ENCODE measurements at regions not wholly inside any gene's neighbourhood (a gene's known extent, or its start where the extent isn't known, plus 50 kb on each side); places are given as distances from the start of the nearest gene placed in this dataset.

DNA sequence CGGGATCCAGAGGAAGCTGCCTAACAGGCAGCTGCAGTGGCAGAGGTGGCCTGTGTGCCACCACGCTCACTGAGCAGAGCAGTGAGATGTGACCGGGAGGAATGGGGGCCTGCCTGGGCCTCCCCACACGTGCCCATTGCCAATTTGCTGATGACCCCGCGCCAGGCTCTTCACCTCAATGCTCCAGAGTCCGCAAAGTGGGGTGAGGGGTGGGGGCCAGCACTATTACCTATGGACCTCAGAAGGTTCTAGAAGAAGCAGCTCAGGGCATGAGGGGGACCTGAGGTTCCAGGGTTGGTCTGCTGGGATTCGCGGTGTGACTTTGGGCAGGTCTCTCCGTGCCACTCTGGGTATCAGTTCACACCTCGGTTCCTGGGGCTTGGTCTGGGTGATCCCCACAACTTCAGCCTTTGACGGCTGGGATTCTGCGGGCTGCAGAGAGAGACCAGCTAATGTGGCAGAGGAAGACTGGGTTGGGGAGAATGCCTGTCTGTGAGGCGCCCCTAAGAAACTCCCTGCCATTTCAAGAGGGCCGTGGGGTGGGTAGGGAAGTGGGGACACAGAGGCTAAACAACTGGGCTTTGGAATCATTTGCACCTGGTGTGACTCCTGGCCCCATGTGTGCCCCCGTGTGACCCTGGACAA, 231.0 kb upstream of the MVB12B start:
- 81% methylated on average over 15 of the region's 16 CpGs for WGBS
- no peak overlapping the region for H3K14ac ChIP-seq (ENCODE audit: low read length in 2 of 2)

DNA sequence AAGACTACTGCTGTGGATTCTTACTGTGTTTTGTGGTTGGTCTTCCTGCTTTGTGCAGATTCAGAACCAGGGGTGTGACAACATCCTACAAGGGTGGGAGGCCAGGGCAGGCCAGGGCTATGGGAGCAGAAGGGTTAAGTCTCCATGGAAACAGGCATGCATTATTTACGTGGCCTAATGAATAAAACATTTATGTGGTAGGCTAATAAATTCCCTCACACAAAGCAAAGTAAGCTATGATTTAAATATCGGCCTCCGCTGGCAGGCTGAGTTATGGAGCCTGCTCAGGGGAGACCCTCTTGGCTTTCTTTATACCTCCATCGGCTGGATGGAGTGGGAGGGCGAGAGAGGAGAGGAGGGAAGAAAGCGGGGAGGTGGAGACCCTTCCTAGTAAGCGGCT, 230.3 kb upstream of the MVB12B start:
- 77% methylated on average over 7 of the region's 7 CpGs for WGBS
- no peak overlapping the region for H3K27ac ChIP-seq (ENCODE audit: low read length, poor library complexity, severe bottlenecking)
- H3K18ac ChIP-seq (ENCODE audit: low read depth in 1 of 2, low read length in 2 of 2): no peak overlapping the region
- no peak overlapping the region for H2AFZ ChIP-seq (ENCODE audit: low read depth, low read length)
- H3K4me2 ChIP-seq (ENCODE audit: low read length, poor library complexity, severe bottlenecking): no peak overlapping the region
- no peak overlapping the region for H3K4ac ChIP-seq (ENCODE audit: low read depth in 1 of 2, low read length in 2 of 2)
- no peak for DNase-seq
- no peak overlapping the region for H2AK5ac ChIP-seq (ENCODE audit: low read length, severe bottlenecking)
- no peak overlapping the region for H3K23ac ChIP-seq (ENCODE audit: low read length in 2 of 2)
- no peaks in the 10 kb centered on the region for H3K79me1 ChIP-seq (replicated peaks; ENCODE audit: low read length, poor library complexity, severe bottlenecking)
- H4K8ac ChIP-seq (ENCODE audit: low read length): no peak overlapping the region
- H3K27me3 ChIP-seq (ENCODE audit: control insufficient read depth in 1 of 2, insufficient read depth in 1 of 2, low read length in 2 of 2): peaks cover 9 to 30% of the 10 kb centered on the region in 2 experiments
- H3K4me3 ChIP-seq (ENCODE audit: insufficient read depth in 1 of 2, low read depth in 1 of 2, low read length in 2 of 2): no peak overlapping the region
- no peak overlapping the region for H2BK12ac ChIP-seq (ENCODE audit: low read length in 2 of 2)
- H2BK120ac ChIP-seq (ENCODE audit: low read depth, low read length): no peak overlapping the region
- no peak overlapping the region for H3K9ac ChIP-seq (ENCODE audit: low read length)
- H3K14ac ChIP-seq (ENCODE audit: low read length in 2 of 2): no peak overlapping the region
- no peaks in the 10 kb centered on the region for H3K36me3 ChIP-seq (ENCODE audit: control insufficient read depth in 1 of 2, insufficient read depth in 2 of 2, low read depth in 1 of 2, low read length in 2 of 2)
- H2BK15ac ChIP-seq (ENCODE audit: low read depth, poor library complexity, severe bottlenecking): peak overlapping the region; percentile 13
- peaks cover 20% of the 10 kb centered on the region for H3K9me3 ChIP-seq (ENCODE audit: control insufficient read depth, low read length)
- H3K4me1 ChIP-seq (ENCODE audit: control insufficient read depth, insufficient read depth, low read depth, low read length): no peaks in the 10 kb centered on the region
- no peak overlapping the region for H4K91ac ChIP-seq (ENCODE audit: low read length)
- H2BK5ac ChIP-seq (ENCODE audit: low read depth, low read length, poor library complexity, severe bottlenecking): no peak overlapping the region

More for the DNA sequence above, 231.0 kb upstream of the MVB12B start:
- DNase-seq: no peak
- no peaks in the 10 kb centered on the region for H3K4me1 ChIP-seq (ENCODE audit: control insufficient read depth, insufficient read depth, low read depth, low read length)
- H3K79me1 ChIP-seq (replicated peaks; ENCODE audit: low read length, poor library complexity, severe bottlenecking): no peaks in the 10 kb centered on the region
- H4K91ac ChIP-seq (ENCODE audit: low read length): no peak overlapping the region
- no peak overlapping the region for H3K23ac ChIP-seq (ENCODE audit: low read length in 2 of 2)
- H2AK5ac ChIP-seq (ENCODE audit: low read length, severe bottlenecking): no peak overlapping the region
- H4K8ac ChIP-seq (ENCODE audit: low read length): no peak overlapping the region
- no peak overlapping the region for H3K4me3 ChIP-seq (ENCODE audit: insufficient read depth in 1 of 2, low read depth in 1 of 2, low read length in 2 of 2)
- H2BK120ac ChIP-seq (ENCODE audit: low read depth, low read length): no peak overlapping the region
- H2AFZ ChIP-seq (ENCODE audit: low read depth, low read length): no peak overlapping the region
- H3K4ac ChIP-seq (ENCODE audit: low read depth in 1 of 2, low read length in 2 of 2): no peak overlapping the region
- no peak overlapping the region for H3K4me2 ChIP-seq (ENCODE audit: low read length, poor library complexity, severe bottlenecking)
- H3K18ac ChIP-seq (ENCODE audit: low read depth in 1 of 2, low read length in 2 of 2): no peak overlapping the region
- H3K9ac ChIP-seq (ENCODE audit: low read length): no peak overlapping the region
- no peak overlapping the region for H2BK12ac ChIP-seq (ENCODE audit: low read length in 2 of 2)
- no peak overlapping the region for H2BK15ac ChIP-seq (ENCODE audit: low read depth, poor library complexity, severe bottlenecking)
- peaks cover 14% of the 10 kb centered on the region for H3K9me3 ChIP-seq (ENCODE audit: control insufficient read depth, low read length)
- H3K27me3 ChIP-seq (ENCODE audit: control insufficient read depth in 1 of 2, insufficient read depth in 1 of 2, low read length in 2 of 2): peaks cover 14 to 37% of the 10 kb centered on the region in 2 experiments
- H2BK5ac ChIP-seq (ENCODE audit: low read depth, low read length, poor library complexity, severe bottlenecking): no peak overlapping the region
- no peaks in the 10 kb centered on the region for H3K36me3 ChIP-seq (ENCODE audit: control insufficient read depth in 1 of 2, insufficient read depth in 2 of 2, low read depth in 1 of 2, low read length in 2 of 2)
- H3K27ac ChIP-seq (ENCODE audit: low read length, poor library complexity, severe bottlenecking): no peak overlapping the region

DNA sequence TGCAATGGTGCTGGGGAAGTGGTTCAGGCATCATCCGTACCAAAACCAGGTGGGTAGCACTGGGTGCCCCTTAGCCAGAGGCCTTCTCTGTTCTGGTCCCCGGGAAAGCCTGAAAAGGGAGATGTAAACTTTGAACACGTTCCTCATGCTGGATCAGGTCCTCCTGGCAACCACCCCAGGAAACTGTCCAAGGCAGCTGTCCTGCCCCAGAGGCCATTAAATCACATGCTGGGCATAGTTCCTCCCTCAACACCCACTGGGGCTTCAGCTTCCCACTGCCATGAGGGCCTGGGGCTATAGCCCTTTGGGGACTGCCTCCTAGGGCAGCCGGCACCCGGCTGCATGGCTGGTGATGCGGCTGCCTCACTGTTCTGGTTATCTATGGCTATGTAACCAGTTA, 228.9 kb upstream of the MVB12B start:
- no peak overlapping the region for H3K23ac ChIP-seq (ENCODE audit: low read length in 2 of 2)
- H3K4me2 ChIP-seq (ENCODE audit: low read length, poor library complexity, severe bottlenecking): no peak overlapping the region
- no peak overlapping the region for H3K14ac ChIP-seq (ENCODE audit: low read length in 2 of 2)
- H3K4ac ChIP-seq (ENCODE audit: low read depth in 1 of 2, low read length in 2 of 2): no peak overlapping the region
- DNase-seq: no peak
- H4K91ac ChIP-seq (ENCODE audit: low read length): no peak overlapping the region
- no peaks in the 10 kb centered on the region for H3K4me1 ChIP-seq (ENCODE audit: control insufficient read depth, insufficient read depth, low read depth, low read length)
- no peak overlapping the region for H2BK15ac ChIP-seq (ENCODE audit: low read depth, poor library complexity, severe bottlenecking)
- no peak overlapping the region for H3K27ac ChIP-seq (ENCODE audit: low read length, poor library complexity, severe bottlenecking)
- no peak overlapping the region for H3K18ac ChIP-seq (ENCODE audit: low read depth in 1 of 2, low read length in 2 of 2)
- H3K79me1 ChIP-seq (replicated peaks; ENCODE audit: low read length, poor library complexity, severe bottlenecking): no peaks in the 10 kb centered on the region
- no peak overlapping the region for H2BK120ac ChIP-seq (ENCODE audit: low read depth, low read length)
- no peak overlapping the region for H2BK12ac ChIP-seq (ENCODE audit: low read length in 2 of 2)
- no peak overlapping the region for H2AK5ac ChIP-seq (ENCODE audit: low read length, severe bottlenecking)
- H3K4me3 ChIP-seq (ENCODE audit: insufficient read depth in 1 of 2, low read depth in 1 of 2, low read length in 2 of 2): no peak overlapping the region
- H4K8ac ChIP-seq (ENCODE audit: low read length): no peak overlapping the region
- no peak overlapping the region for H2BK5ac ChIP-seq (ENCODE audit: low read depth, low read length, poor library complexity, severe bottlenecking)
- H3K9ac ChIP-seq (ENCODE audit: low read length): no peak overlapping the region
- WGBS: 68% methylated on average over 6 of the region's 6 CpGs
- H3K27me3 ChIP-seq (ENCODE audit: control insufficient read depth in 1 of 2, insufficient read depth in 1 of 2, low read length in 2 of 2): peaks cover 0 to 22% of the 10 kb centered on the region in 2 experiments
- no peak overlapping the region for H2AFZ ChIP-seq (ENCODE audit: low read depth, low read length)
- H3K36me3 ChIP-seq (ENCODE audit: control insufficient read depth in 1 of 2, insufficient read depth in 2 of 2, low read depth in 1 of 2, low read length in 2 of 2): no peaks in the 10 kb centered on the region
- peaks cover 20% of the 10 kb centered on the region for H3K9me3 ChIP-seq (ENCODE audit: control insufficient read depth, low read length)

DNA sequence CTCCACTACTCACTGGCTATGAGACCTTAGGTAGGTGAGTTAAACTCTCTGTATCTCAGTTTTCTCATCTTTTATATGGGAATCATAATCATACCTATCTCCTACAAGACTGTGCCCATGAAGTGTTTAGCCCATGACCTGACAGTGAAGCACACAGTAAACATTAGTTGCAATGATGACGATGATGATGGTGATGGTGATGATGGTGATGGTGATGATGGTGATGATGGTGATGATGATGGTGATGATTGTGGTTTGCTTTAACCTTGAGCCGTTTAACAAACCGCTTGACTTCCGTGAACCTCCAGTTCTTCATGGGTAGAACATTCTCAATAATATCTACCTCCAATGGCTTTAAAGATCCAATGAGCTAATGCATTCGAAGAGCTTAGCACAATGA, 220.2 kb upstream of the MVB12B start:
- 92% methylated on average over 2 of the region's 5 CpGs for WGBS

More for the DNA sequence above, 220.2 kb upstream of the MVB12B start:
- no peak overlapping the region for H4K91ac ChIP-seq (ENCODE audit: low read length)
- no peak overlapping the region for H2BK120ac ChIP-seq (ENCODE audit: low read depth, low read length)
- H3K4me1 ChIP-seq (ENCODE audit: control insufficient read depth, insufficient read depth, low read depth, low read length): no peaks in the 10 kb centered on the region
- H3K9me3 ChIP-seq (ENCODE audit: control insufficient read depth, low read length): no peaks in the 10 kb centered on the region
- H3K23ac ChIP-seq (ENCODE audit: low read length in 2 of 2): no peak overlapping the region
- no peak overlapping the region for H3K27ac ChIP-seq (ENCODE audit: low read length, poor library complexity, severe bottlenecking)
- no peak overlapping the region for H2BK12ac ChIP-seq (ENCODE audit: low read length in 2 of 2)
- no peak for DNase-seq
- no peak overlapping the region for H3K4ac ChIP-seq (ENCODE audit: low read depth in 1 of 2, low read length in 2 of 2)
- no peaks in the 10 kb centered on the region for H3K36me3 ChIP-seq (ENCODE audit: control insufficient read depth in 1 of 2, insufficient read depth in 2 of 2, low read depth in 1 of 2, low read length in 2 of 2)
- peaks cover 9 to 23% of the 10 kb centered on the region in 2 experiments for H3K27me3 ChIP-seq (ENCODE audit: control insufficient read depth in 1 of 2, insufficient read depth in 1 of 2, low read length in 2 of 2)
- H2BK5ac ChIP-seq (ENCODE audit: low read depth, low read length, poor library complexity, severe bottlenecking): no peak overlapping the region
- H3K18ac ChIP-seq (ENCODE audit: low read depth in 1 of 2, low read length in 2 of 2): no peak overlapping the region
- H3K14ac ChIP-seq (ENCODE audit: low read length in 2 of 2): no peak overlapping the region
- H3K9ac ChIP-seq (ENCODE audit: low read length): no peak overlapping the region
- H2AFZ ChIP-seq (ENCODE audit: low read depth, low read length): no peak overlapping the region
- H2BK15ac ChIP-seq (ENCODE audit: low read depth, poor library complexity, severe bottlenecking): no peak overlapping the region
- H3K4me3 ChIP-seq (ENCODE audit: insufficient read depth in 1 of 2, low read depth in 1 of 2, low read length in 2 of 2): no peak overlapping the region
- no peaks in the 10 kb centered on the region for H3K79me1 ChIP-seq (replicated peaks; ENCODE audit: low read length, poor library complexity, severe bottlenecking)
- H3K4me2 ChIP-seq (ENCODE audit: low read length, poor library complexity, severe bottlenecking): no peak overlapping the region
- no peak overlapping the region for H2AK5ac ChIP-seq (ENCODE audit: low read length, severe bottlenecking)
- no peak overlapping the region for H4K8ac ChIP-seq (ENCODE audit: low read length)

Data from mesenchymal stem cell (in vitro differentiated cells and primary cell).